ENCODE measurements at regions not wholly inside any gene's neighbourhood (a gene's known extent, or its start where the extent isn't known, plus 50 kb on each side); places are given as distances from the start of the nearest gene placed in this dataset.

DNA sequence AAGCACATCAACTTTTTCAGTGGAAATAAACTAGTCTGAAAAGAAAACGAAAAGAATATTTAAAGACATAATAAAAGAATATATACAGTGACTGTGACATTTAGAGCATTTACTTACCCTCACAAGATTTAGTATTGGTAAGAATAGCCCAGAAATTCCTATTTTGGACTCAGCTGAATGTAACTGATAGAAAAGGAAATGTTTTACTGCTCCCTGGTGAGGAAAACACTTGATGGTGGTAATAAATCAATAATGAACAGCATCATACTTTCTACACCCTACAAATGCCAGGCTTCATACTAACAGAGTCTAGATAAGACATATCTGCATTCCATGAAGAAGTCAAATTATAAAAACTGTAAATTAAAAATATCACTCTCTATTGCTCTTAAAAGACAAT, 753.5 kb upstream of the PCDH10 start:
- TF ChIP-seq POLR2A (IDR thresholded peaks at IDR 0.05) (no peak), POLR2AphosphoS5 (IDR thresholded peaks at IDR 0.05) (no peak)
- TF ChIP-seq, protein P1, sequence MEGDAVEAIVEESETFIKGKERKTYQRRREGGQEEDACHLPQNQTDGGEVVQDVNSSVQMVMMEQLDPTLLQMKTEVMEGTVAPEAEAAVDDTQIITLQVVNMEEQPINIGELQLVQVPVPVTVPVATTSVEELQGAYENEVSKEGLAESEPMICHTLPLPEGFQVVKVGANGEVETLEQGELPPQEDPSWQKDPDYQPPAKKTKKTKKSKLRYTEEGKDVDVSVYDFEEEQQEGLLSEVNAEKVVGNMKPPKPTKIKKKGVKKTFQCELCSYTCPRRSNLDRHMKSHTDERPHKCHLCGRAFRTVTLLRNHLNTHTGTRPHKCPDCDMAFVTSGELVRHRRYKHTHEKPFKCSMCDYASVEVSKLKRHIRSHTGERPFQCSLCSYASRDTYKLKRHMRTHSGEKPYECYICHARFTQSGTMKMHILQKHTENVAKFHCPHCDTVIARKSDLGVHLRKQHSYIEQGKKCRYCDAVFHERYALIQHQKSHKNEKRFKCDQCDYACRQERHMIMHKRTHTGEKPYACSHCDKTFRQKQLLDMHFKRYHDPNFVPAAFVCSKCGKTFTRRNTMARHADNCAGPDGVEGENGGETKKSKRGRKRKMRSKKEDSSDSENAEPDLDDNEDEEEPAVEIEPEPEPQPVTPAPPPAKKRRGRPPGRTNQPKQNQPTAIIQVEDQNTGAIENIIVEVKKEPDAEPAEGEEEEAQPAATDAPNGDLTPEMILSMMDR (IDR thresholded peaks at IDR 0.05): no peak

Data from breast epithelium (tissue), 3 donors.